Breast epithelium (tissue), 3 donors: ENCODE measurements at regions not wholly inside any gene's neighbourhood (a gene's known extent, or its start where the extent isn't known, plus 50 kb on each side); places are given as distances from the start of the nearest gene placed in this dataset.

Experiments used
- POLR2AphosphoS5 ChIP-seq, 3 donors: sonication (generic); formaldehyde crosslinking; IDR thresholded peaks; one replicate each; pipeline ENCODE4 v1.6.1; 2017; ENCODE audit warnings: antibody characterized with exemption in 3 of 3
- TF ChIP-seq, protein P1 (sequence below), 3 donors: fragments of 450-650 bp; IDR thresholded peaks; one replicate each; pipeline ENCODE4 v1.5.1; 2016 to 2017; ENCODE audit warnings: antibody characterized with exemption in 3 of 3, mild to moderate bottlenecking in 3 of 3, moderate library complexity in 3 of 3

DNA sequence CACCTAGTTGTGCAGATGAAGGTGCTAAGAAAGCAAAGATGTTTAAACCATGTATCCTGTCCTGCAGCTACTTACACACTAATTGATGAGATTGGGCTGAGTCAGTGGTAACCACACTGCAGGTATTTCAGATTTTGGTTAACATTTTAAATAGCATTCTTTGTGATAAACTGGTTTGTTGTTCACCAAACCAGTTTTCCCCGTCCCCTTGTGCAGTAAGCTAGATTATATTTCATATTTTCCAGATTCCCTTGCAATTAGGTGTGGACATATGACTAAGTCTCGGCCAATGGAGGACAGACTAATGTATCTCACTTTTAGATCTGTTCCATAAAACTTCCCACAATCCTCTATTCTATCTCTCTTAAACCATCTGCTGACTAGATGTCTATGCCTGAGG lies 320.4 kb downstream of the RWDD3 start:
- no peak for TF ChIP-seq POLR2AphosphoS5 (IDR thresholded peaks at IDR 0.05)
- TF ChIP-seq, protein P1, sequence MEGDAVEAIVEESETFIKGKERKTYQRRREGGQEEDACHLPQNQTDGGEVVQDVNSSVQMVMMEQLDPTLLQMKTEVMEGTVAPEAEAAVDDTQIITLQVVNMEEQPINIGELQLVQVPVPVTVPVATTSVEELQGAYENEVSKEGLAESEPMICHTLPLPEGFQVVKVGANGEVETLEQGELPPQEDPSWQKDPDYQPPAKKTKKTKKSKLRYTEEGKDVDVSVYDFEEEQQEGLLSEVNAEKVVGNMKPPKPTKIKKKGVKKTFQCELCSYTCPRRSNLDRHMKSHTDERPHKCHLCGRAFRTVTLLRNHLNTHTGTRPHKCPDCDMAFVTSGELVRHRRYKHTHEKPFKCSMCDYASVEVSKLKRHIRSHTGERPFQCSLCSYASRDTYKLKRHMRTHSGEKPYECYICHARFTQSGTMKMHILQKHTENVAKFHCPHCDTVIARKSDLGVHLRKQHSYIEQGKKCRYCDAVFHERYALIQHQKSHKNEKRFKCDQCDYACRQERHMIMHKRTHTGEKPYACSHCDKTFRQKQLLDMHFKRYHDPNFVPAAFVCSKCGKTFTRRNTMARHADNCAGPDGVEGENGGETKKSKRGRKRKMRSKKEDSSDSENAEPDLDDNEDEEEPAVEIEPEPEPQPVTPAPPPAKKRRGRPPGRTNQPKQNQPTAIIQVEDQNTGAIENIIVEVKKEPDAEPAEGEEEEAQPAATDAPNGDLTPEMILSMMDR (IDR thresholded peaks at IDR 0.05): no peak
